Dendritic cell treated with granulocyte-macrophage colony-stimulating factor and Interleukin-4, amounts not matched to agents 40 ng/mL and 50 ng/mL, for 4 days (primary cell): ENCODE measurements at regions not wholly inside any gene's neighbourhood (a gene's known extent, or its start where the extent isn't known, plus 50 kb on each side); places are given as distances from the start of the nearest gene placed in this dataset.

Source experiments
- H3K27ac Mint-ChIP-seq: one replicate; pipeline ENCODE4 v1.8.0; 2022; ENCODE audit warnings: mild to moderate bottlenecking, mixed read lengths
- H3K27me3 Mint-ChIP-seq: one replicate; pipeline ENCODE4 v1.8.0; 2022; ENCODE audit warnings: mild to moderate bottlenecking, mixed read lengths
- H3K36me3 Mint-ChIP-seq: one replicate; pipeline ENCODE4 v1.8.0; 2022; ENCODE audit warnings: low read depth, mixed read lengths
- H3K4me1 Mint-ChIP-seq: one replicate; pipeline ENCODE4 v1.8.0; 2022; ENCODE audit warnings: low read depth, mixed read lengths
- H3K4me3 Mint-ChIP-seq: one replicate; pipeline ENCODE4 v1.8.0; 2022; ENCODE audit warnings: mild to moderate bottlenecking, moderate library complexity, mixed read lengths
- H3K9me3 Mint-ChIP-seq: one replicate; pipeline ENCODE4 v1.8.0; 2022; ENCODE audit warnings: mixed read lengths
- intact Hi-C: fragments of 100-400 bp; cut with micrococcal nuclease; formaldehyde crosslinking; loops from one replicate; pipeline ENCODE4 v1.15.0; 2022

GRCh38 chr10:107340326-107340725 is 175.8 kb upstream of the SORCS1 start:
- Mint-ChIP-seq H3K36me3 (no peaks in the 10 kb centered on the region), H3K4me3 (no peak overlapping the region), H3K27ac (no peak overlapping the region), H3K27me3 (no peaks in the 10 kb centered on the region), H3K9me3 (peaks cover 10% of the 10 kb centered on the region), H3K4me1 (no peaks in the 10 kb centered on the region)
- intact Hi-C loops: no loop called here

DNA sequence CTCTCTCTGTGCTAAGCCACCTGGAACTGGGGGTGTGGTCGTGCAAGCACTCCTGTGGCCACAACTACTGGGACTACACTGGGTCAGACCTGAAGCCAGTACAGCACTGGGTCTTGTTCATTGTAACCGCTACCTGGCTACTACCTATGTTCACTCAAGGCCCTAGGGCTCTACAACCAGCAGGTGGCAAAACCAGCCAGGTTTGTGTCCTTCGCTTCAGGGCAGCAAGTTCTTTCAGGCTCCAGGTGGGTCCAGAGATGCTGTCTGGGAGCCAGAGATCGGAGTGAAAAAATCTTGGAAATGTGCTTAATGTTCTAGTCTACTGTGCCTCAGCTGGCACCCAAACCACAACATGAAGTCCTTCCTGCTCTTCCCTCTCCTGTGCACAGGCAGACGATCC is 171.6 kb upstream of the SORCS1 start:
- Mint-ChIP-seq H3K4me1 (no peaks in the 10 kb centered on the region), H3K9me3 (no peaks in the 10 kb centered on the region), H3K27me3 (no peaks in the 10 kb centered on the region), H3K36me3 (no peaks in the 10 kb centered on the region), H3K4me3 (no peak overlapping the region), H3K27ac (no peak overlapping the region)
- intact Hi-C loops: no loop called here

- H3K36me3 Mint-ChIP-seq: no peaks in the 10 kb centered on the region
Measured at GRCh38 chr10:107317592-107317991, 153.1 kb upstream of the SORCS1 start.

DNA sequence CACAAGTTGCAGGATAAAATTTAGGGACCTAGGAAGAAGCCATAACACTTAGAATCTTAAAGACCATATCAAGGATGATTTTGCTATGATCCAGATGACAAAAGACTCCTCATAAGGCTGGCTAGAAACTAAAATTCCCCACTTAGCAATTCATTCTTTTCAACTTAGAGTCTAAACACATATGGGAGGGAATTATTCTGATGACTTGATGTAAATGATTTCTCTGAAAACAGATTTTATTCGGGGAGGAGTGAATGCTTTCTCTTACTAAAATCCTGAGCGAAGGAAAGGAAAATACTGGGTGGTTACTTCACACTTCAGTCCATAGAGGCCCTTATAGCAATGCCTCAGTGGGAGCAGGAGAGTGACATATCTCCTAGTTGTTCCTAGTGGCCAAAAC is 138.7 kb upstream of the SORCS1 start:
- intact Hi-C loops: no loop called here
- no peak overlapping the region for H3K27ac Mint-ChIP-seq
- no peaks in the 10 kb centered on the region for H3K4me1 Mint-ChIP-seq
- no peaks in the 10 kb centered on the region for H3K36me3 Mint-ChIP-seq
- H3K4me3 Mint-ChIP-seq: no peak overlapping the region
- H3K9me3 Mint-ChIP-seq: no peaks in the 10 kb centered on the region
- no peaks in the 10 kb centered on the region for H3K27me3 Mint-ChIP-seq

More at GRCh38 chr10:107317592-107317991, 153.1 kb upstream of the SORCS1 start:
- H3K4me1 Mint-ChIP-seq: no peaks in the 10 kb centered on the region
- no peak overlapping the region for H3K27ac Mint-ChIP-seq
- H3K9me3 Mint-ChIP-seq: no peaks in the 10 kb centered on the region
- H3K4me3 Mint-ChIP-seq: no peak overlapping the region
- intact Hi-C loops: no loop called here
- no peaks in the 10 kb centered on the region for H3K27me3 Mint-ChIP-seq

DNA sequence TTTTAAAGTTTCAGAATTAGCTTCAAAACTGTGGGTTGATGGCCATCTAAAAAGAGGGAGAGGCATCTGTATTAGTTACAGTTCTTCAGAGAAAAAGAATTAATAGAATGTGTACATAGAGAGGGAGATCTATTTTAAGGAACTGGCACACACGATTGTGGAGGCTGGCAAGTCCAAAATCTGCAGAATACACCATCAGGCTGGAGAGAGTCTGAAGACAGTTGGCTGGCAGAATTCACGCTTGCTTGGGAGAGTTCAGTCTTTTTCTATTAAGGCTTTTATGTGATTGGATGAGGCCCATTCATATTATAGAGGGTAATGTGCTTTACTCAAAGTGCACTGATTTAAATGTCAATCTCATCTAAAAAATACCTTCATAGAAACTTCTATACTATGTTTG is 135.1 kb upstream of the SORCS1 start:
- H3K27me3 Mint-ChIP-seq: no peaks in the 10 kb centered on the region
- H3K27ac Mint-ChIP-seq: no peak overlapping the region
- H3K9me3 Mint-ChIP-seq: peaks cover under 1% of the 10 kb centered on the region
- H3K4me3 Mint-ChIP-seq: no peak overlapping the region
- H3K4me1 Mint-ChIP-seq: no peaks in the 10 kb centered on the region
- no peaks in the 10 kb centered on the region for H3K36me3 Mint-ChIP-seq
- intact Hi-C loops: no loop called here

- Mint-ChIP-seq H3K4me3 (no peak overlapping the region), H3K36me3 (no peaks in the 10 kb centered on the region), H3K9me3 (no peaks in the 10 kb centered on the region), H3K4me1 (no peaks in the 10 kb centered on the region), H3K27ac (no peak overlapping the region), H3K27me3 (no peaks in the 10 kb centered on the region)
- intact Hi-C loops: no loop called here
Measured at GRCh38 chr10:107284187-107284586, 119.7 kb upstream of the SORCS1 start.

DNA sequence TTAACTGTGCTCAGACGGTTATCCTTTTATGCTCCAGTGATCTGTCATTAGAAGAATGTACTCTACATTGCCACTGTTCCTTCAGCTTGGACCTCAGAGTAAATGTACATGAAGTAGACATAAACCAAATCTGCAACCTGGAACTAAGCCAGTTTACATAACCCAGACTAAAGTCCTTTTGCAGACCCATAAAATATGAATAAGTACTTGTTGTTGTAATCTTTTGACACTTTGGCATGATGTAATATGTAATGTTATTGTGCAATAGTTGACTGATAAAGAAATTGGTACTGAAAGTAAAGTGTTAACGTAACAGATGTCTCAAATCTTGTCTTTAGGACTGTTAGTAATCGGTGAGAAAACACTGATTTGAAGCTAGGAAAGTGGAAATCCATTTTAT is 115.8 kb upstream of the SORCS1 start:
- Mint-ChIP-seq H3K9me3 (peaks cover 6% of the 10 kb centered on the region), H3K4me3 (no peak overlapping the region), H3K27ac (no peak overlapping the region), H3K27me3 (no peaks in the 10 kb centered on the region), H3K4me1 (no peaks in the 10 kb centered on the region), H3K36me3 (no peaks in the 10 kb centered on the region)
- intact Hi-C loops: no loop called here

- intact Hi-C loops: no loop called here
- H3K4me1 Mint-ChIP-seq: no peaks in the 10 kb centered on the region
- peaks cover 16% of the 10 kb centered on the region for H3K9me3 Mint-ChIP-seq
- no peak overlapping the region for H3K27ac Mint-ChIP-seq
- H3K27me3 Mint-ChIP-seq: no peaks in the 10 kb centered on the region
- H3K4me3 Mint-ChIP-seq: no peak overlapping the region
- H3K36me3 Mint-ChIP-seq: no peaks in the 10 kb centered on the region
Measured at GRCh38 chr10:107277591-107277990, 113.1 kb upstream of the SORCS1 start.

DNA sequence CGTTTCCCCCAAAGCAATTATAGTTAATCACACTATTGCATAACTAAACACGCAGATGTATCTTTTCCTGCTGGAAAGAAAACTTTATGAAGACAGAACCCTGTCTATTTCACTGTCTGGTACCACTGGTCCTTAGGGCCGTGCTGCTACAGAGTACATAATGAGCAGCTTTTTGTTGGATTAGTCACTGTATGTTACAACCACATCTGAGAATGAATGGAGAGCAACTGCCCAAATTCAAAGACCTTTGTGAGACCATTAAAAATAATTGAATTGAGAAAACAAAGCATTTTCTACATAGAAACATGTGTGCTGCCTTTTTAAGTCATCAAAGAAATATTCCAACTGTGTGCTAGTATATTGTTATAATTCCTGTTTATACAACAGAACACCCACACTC is 111.3 kb upstream of the SORCS1 start:
- Mint-ChIP-seq H3K36me3 (no peaks in the 10 kb centered on the region), H3K27ac (no peak overlapping the region), H3K27me3 (no peaks in the 10 kb centered on the region), H3K4me3 (no peak overlapping the region), H3K4me1 (no peaks in the 10 kb centered on the region), H3K9me3 (peaks cover 16% of the 10 kb centered on the region)
- intact Hi-C loops: no loop called here

GRCh38 chr10:107269626-107270025 is 105.1 kb upstream of the SORCS1 start:
- Mint-ChIP-seq H3K9me3 (peaks cover 9% of the 10 kb centered on the region), H3K27ac (no peak overlapping the region), H3K4me1 (no peaks in the 10 kb centered on the region), H3K36me3 (no peaks in the 10 kb centered on the region), H3K4me3 (no peak overlapping the region), H3K27me3 (no peaks in the 10 kb centered on the region)
- intact Hi-C loops: no loop called here

DNA sequence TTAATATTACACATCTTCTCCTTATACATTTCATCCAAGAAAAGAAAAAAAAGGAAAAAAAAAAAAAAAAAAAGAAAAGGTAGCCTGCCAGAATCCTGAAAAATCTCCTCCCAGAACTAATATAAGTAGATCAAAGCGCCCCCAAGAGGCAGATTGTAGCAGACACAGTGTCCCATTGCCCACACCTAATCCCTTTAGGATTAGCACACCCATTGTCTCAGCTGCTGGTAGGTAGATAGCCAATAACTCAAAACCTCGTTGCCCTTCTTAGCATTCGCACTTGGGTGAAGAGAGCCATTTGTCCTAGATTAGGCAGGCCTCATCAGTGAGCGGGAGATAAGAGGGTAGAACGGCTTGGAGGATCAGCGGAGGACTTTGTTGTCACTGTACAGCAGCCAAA is 100.2 kb upstream of the SORCS1 start:
- Mint-ChIP-seq H3K4me3 (no peak overlapping the region), H3K9me3 (no peaks in the 10 kb centered on the region), H3K36me3 (no peaks in the 10 kb centered on the region), H3K27ac (no peak overlapping the region), H3K27me3 (no peaks in the 10 kb centered on the region), H3K4me1 (no peaks in the 10 kb centered on the region)
- intact Hi-C loops: no loop called here

DNA sequence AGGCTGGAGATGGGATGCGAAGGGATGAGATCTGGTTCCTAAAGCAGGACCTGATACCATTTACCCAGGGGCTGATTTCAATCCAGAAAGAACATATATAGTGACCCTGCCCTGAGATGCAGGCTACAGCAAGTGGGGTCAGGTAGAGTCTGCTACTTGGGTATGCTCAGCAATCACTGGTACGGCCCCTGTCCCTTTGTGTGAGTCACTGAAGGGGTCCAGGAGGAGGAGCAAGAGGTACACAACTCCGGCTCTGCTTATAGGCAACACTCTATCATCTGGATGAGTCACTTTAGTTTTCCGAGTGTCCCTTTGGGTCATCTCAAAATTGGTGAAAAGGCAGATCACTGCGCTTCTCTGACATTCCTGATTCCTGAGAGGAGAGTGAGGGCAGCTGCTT is 79.6 kb upstream of the SORCS1 start:
- Mint-ChIP-seq H3K27ac (no peak overlapping the region), H3K27me3 (no peaks in the 10 kb centered on the region), H3K4me1 (no peaks in the 10 kb centered on the region), H3K9me3 (no peaks in the 10 kb centered on the region), H3K4me3 (no peak overlapping the region), H3K36me3 (no peaks in the 10 kb centered on the region)
- intact Hi-C loops: no loop called here

DNA sequence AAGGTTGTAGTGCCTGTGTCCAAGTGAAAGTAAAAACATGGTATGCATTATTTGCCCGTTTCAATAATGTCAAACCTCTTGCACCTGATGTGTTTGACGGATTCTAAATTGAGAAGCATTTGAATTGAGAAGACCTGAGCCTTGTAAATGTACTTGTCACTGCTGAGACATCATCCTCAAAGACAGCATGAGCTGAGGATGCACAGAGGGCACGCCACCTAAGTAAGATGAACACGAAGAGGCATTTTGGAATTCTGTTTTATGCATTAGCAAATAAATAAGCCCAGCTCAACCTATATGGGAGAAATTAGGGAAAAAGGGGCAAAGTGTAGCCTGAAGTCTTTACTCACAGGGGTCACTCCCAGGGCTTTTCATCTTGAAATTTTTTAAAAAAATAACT is 73.8 kb upstream of the SORCS1 start:
- H3K36me3 Mint-ChIP-seq: no peaks in the 10 kb centered on the region
- H3K4me3 Mint-ChIP-seq: no peak overlapping the region
- H3K27ac Mint-ChIP-seq: no peak overlapping the region
- intact Hi-C loops: no loop called here
- H3K4me1 Mint-ChIP-seq: no peaks in the 10 kb centered on the region
- no peaks in the 10 kb centered on the region for H3K27me3 Mint-ChIP-seq
- H3K9me3 Mint-ChIP-seq: peaks cover 10% of the 10 kb centered on the region

GRCh38 chr10:107232013-107232412 is 67.5 kb upstream of the SORCS1 start:
- H3K27ac Mint-ChIP-seq: no peak overlapping the region
- no peaks in the 10 kb centered on the region for H3K36me3 Mint-ChIP-seq
- H3K4me1 Mint-ChIP-seq: no peaks in the 10 kb centered on the region
- H3K4me3 Mint-ChIP-seq: no peak overlapping the region
- peaks cover 10% of the 10 kb centered on the region for H3K9me3 Mint-ChIP-seq
- no peaks in the 10 kb centered on the region for H3K27me3 Mint-ChIP-seq
- intact Hi-C loops: no loop called here

- no peak overlapping the region for H3K4me3 Mint-ChIP-seq
- no peak overlapping the region for H3K27ac Mint-ChIP-seq
- H3K9me3 Mint-ChIP-seq: peaks cover 10% of the 10 kb centered on the region
- intact Hi-C loops: no loop called here
- no peaks in the 10 kb centered on the region for H3K36me3 Mint-ChIP-seq
- no peaks in the 10 kb centered on the region for H3K4me1 Mint-ChIP-seq
- no peaks in the 10 kb centered on the region for H3K27me3 Mint-ChIP-seq
Measured at GRCh38 chr10:107230887-107231286, 66.4 kb upstream of the SORCS1 start.

DNA sequence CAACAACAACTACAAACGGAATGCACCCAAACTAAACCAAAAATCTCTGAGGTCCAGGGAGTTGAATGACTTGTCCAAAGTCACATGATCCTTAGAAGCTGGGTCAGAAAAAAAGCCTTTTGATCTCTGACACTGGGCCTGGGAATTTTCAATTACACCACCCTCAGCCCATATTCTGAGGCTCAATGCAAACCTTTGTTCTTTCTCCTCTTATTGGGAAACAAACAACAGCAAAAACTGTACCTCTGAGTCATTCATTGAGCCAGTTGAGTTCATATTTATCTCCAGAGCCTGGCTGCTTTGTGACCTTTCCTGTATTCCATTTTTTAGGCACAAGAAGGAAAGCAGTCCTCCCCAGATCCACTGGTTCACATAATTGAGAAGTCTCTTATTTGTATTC is 51.2 kb upstream of the SORCS1 start:
- H3K9me3 Mint-ChIP-seq: peaks cover 14% of the 10 kb centered on the region
- no peaks in the 10 kb centered on the region for H3K4me1 Mint-ChIP-seq
- H3K27ac Mint-ChIP-seq: no peak overlapping the region
- no peak overlapping the region for H3K4me3 Mint-ChIP-seq
- intact Hi-C loops: no loop called here
- H3K27me3 Mint-ChIP-seq: no peaks in the 10 kb centered on the region
- H3K36me3 Mint-ChIP-seq: no peaks in the 10 kb centered on the region
